Cardiac septum (tissue), 1 donor: ENCODE measurements at regions not wholly inside any gene's neighbourhood (a gene's known extent, or its start where the extent isn't known, plus 50 kb on each side); places are given as distances from the start of the nearest gene placed in this dataset.

ENCODE experiments used
- DNase-seq: peaks from one replicate; pipeline ENCODE4 v3.0.0-alpha.2; 2020; ENCODE audit warnings: low spot score
- intact Hi-C: fragments of 100-400 bp; cut with DNase I; formaldehyde crosslinking; loops from one replicate; pipeline ENCODE4 v1.14.0; 2022
- donor health status: DM: no; HTN: no; CAD: no.

DNA sequence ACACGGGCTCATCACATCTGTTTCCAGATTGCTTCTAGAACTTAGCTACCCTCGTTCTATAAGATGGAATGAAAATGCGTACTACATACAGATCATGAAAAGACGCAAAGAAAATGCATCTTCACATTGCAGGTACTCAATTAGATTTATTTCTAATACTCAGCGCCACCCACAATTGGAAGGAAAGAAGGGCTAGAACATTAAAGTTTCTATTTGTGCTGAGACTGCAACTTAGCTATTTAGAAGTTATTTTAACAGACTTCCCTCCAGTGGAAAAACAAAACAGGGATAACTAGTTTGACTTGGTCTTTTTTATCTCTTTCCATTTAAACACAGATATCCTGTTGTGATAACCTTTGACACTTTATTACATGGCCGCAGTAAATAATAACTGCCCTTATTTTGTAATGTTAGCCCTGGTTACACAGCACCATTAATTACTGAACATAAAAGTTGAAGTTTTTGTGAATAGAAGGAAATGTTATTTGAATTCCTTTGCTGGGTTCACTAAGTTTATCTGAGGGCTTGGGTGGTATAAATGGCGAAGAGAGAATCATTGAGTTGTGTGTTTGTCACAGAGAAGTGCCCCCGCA is 86.9 kb upstream of the SLC25A26 start:
- intact Hi-C loops, result no loop called here
- DNase-seq, result no peak

DNA sequence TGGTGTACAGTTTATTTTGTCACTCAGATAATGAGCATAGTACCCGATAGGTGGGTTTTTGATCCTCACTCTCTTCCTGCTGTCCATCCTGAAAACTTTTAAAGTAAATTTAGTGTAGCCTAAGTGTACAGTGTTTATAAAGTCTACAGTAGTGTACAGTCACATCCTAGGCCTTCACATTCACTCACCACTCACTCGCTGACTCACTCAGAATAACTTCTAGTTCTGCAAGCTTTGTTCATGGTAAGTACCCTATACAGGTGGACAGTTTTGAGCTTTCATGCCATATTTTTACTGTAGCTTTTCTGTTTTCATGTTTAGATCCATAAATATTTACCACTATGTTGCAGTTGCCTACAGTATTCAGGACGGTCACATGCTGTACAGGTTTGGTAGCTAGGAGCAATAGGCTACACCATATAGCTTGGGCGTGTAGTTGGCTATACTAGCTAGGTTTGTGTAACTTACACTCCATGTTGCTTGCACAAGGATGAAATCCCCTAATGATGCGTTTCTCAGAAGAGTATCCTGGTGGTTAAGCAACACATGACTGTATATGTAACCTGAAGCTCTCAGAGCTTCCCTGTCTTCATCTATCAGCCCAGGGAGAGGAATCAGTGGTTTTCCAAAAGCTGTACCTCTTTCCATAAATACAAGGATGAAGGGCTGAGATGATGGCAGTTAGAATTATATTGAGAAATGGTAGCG is 87.6 kb upstream of the SLC25A26 start:
- intact Hi-C loops, result no loop called here
- no peak for DNase-seq

- intact Hi-C loops, result no loop called here
- no peak for DNase-seq
Observed at GRCh38 chr3:66128623-66129022, 89.9 kb upstream of the MAGI1 start.

GRCh38 chr3:66121318-66121717 is 82.6 kb upstream of the MAGI1 start:
- DNase-seq, result no peak
- intact Hi-C loops, result no loop called here

GRCh38 chr3:66115858-66116654 is 77.3 kb upstream of the MAGI1 start:
- peak; percentile 81 for DNase-seq
- intact Hi-C loops, result loop anchor here (5.0 kb wide), 1 partner anchor 79 kb away; the partner anchor contains the start of gene MAGI1

DNA sequence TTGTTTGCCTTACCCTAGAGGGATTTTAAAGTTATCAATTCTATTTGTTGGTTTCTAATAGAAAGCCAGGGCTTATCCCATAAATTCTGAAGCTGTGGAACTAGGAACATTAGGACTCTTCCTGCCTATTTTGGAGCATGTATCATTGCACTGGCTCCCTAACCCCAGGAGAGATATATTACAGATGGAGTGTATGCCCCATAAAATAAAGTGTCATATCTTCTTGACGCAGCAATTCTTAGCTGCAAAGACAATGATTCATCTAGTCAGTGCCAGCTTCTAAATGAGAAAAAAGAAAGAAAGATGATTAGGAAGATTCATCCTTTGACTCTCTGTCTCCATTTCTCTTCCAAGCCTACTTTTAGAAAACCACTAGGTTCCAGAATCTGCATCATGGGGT is 74.8 kb upstream of the MAGI1 start:
- no peak for DNase-seq
- intact Hi-C loops, result no loop called here

- DNase-seq, result no peak
- intact Hi-C loops, result no loop called here
Observed at GRCh38 chr3:66110840-66111239, 72.1 kb upstream of the MAGI1 start.

DNA sequence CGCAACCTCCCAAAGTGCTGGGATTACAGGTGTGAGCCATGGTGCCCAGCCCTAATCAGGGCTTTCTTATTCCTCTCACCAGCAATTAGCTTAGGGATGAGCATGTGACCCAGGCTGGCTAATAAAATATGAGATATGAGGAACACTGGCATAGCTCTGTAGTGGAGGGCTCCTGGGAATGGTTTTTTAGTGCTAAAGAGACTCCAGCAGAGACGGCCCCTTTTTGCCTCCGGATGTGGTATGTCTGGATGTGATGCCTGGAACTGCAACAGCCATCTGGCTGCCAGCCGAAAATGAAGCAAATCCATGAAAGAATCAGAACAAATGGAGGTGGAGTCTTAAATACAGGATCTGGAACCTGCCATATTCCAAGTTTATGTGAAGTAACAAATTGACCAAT is 69.1 kb upstream of the MAGI1 start:
- intact Hi-C loops, result no loop called here
- DNase-seq, result no peak

GRCh38 chr3:66106788-66107187 is 68.1 kb upstream of the MAGI1 start:
- no peak for DNase-seq
- intact Hi-C loops, result no loop called here

DNA sequence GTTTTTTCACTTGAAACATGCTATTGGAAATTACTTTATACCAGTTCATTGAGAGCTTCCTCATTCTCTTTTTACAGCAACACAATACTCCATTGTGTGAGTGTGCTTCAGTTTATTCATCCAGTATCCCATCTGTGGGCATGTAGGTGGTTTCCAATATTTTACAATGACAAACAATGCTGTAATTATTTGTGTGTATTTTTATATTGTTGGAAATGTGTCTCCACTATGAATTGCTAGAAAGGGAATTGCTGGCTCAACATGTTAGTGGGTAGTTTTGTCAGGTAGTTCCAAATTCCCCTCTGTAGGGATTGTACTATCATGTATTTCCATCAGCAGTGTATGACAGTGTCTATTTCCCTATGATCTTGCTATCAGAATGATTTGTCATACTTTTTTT is 65.8 kb upstream of the MAGI1 start:
- DNase-seq, result no peak
- intact Hi-C loops, result no loop called here

DNA sequence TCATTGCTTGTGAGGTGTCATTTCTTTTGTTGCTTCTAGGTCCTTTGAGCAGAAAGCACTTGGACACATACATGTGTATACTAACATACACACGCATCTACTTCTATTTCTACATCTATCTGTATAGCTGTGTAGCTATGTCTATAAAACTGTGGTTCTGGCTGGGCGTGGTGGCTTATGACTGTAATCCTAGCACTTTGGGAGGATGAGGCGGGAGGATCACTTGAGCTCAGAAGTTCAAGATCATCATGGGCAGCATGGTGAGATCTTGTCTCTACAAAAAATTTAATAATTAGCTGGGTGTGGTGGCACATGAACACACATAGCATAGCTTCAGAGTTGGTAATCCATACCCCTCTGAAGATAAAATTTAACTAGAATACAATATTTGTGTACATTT is 65.0 kb upstream of the MAGI1 start:
- DNase-seq, result no peak
- intact Hi-C loops, result no loop called here

GRCh38 chr3:66101901-66102300 is 63.2 kb upstream of the MAGI1 start:
- no peak for DNase-seq
- intact Hi-C loops, result no loop called here

DNA sequence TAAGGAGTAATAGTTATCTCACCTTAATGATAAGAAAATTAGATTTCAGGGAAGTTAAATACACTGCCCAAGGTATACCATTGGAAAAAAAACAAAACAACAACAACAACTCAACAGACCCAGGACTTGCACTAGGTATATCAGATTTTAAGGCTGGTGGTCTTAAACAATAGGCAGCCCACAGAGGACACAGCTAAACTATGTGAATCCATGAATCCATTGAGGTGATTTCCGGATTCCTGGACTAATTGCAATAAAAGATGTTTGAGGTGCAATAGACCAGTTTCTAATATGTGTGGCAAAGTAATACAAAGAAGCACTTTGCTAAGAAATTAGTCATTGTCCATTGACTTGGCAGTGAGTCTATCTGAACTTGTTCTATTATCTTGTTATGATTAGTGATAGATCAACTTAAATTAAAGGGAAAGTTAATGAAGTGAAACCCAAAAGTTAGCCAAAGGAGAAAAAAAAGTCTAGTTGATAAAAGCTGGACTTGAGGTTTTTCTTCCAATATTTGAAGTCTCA is 60.9 kb upstream of the MAGI1 start:
- intact Hi-C loops, result no loop called here
- DNase-seq, result no peak

DNA sequence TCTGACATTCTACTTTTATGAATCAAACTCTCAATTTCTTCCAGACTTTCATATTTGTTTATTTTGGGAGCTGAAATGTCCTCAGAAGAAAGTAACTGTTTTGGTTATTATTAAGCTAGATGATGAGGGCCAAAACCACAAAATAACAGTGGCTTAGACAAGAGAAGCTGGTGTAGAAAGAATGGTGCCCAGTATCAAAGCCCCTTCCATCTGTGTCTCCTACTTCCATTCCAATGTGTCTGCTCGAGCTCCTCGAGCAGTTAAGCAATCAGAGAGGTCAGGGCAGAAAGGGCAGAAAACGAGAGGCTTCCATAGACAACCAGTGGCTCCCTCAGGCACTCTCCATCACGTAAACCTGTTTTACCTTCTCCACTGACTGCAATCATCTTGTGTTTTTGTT is 59.7 kb upstream of the MAGI1 start:
- no peak for DNase-seq
- intact Hi-C loops, result no loop called here

GRCh38 chr3:66097647-66098046 is 58.9 kb upstream of the MAGI1 start:
- DNase-seq, result no peak
- intact Hi-C loops, result no loop called here

DNA sequence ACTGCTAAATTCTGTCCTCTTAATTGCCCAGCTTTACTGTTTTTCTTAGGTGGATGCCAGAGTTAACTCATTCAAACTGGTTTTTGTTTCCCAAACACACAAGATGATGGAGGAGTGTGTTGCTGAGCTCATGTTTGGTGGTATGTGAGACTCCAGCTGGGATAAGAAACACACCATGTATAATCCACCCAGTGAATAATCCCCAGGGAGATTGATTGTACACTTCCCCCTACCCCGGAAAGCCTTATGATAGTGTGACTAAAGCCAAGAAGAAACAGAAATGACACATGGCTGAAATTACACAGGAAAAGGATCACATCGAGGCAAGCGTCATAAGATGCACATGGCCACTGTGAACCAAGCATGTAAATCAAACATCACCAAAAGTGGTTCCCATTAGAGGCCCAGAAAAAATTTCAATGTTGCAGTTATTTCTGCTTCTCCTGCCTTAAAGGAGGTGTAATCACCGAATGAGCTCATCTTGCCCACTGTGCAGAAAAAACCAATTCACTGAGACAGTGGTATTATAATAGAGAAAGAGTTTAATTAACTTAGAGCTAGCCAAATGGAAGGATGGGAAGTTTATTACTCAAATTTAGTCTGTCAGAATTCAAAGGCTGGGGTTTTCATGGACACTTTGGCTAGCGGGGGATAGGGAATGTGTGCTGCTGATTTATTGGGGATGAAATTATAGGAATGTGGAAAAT is 56.7 kb upstream of the MAGI1 start:
- intact Hi-C loops, result no loop called here
- DNase-seq, result no peak

DNA sequence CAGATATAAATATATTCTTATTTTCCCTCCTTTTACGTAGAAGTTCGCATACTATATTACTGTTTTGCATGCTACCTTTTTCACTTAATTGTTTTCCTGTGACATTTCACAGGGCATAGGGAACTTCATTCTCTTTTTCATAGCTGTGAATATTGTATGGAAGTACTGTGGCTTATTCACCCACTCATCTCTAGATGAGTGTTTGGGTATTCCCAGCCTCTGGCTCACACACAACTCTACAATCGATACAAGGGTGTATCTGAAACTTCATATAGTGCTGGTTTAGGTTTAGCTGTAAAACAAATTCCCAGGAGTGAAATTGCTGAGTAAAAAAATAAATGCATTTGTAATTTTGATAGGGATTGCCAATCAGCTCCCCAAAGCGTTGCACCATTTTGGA is 55.3 kb upstream of the MAGI1 start:
- intact Hi-C loops, result no loop called here
- DNase-seq, result no peak

GRCh38 chr3:66092175-66092995 is 53.7 kb upstream of the MAGI1 start:
- DNase-seq, result no peak

More at GRCh38 chr3:66092175-66092995, 53.7 kb upstream of the MAGI1 start:
- intact Hi-C loops, result no loop called here
